ENCODE measurements at regions not wholly inside any gene's neighbourhood (a gene's known extent, or its start where the extent isn't known, plus 50 kb on each side); places are given as distances from the start of the nearest gene placed in this dataset.
"Not testable (repeated sequence)": the region's sequence is repeated elsewhere in the genome, so short reads cannot be mapped to it uniquely, and the experiment has no call there.

DNA sequence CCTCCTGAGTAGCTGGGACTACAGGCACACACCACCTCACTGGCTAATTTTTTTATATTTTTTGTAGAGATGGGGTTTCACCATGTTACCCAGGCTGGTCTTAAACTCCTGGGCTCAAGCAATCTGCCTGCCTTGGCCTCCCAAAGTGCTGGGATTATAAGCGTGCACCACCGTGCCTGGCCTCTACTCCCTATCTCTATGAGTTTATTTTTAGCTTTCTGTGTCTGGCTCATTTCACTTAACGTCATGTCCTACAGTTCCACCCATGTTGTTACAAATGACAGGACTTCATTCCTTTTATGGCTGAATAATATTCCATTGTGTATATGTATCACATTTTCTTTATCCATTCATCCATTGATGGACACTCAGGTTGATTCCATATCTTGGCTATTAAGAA is 164.2 kb upstream of the ZNF648 start:
- not testable (repeated sequence) for H3K4me1 Mint-ChIP-seq (ENCODE audit: low read depth in 2 of 2); H3K4me3 Mint-ChIP-seq; DNase-seq (ENCODE audit: low spot score); ATAC-seq; H3K27ac Mint-ChIP-seq
- H3K9me3 Mint-ChIP-seq, result peaks cover 12% of the 10 kb centered on the region
- peaks cover 13 to 33% of the 10 kb centered on the region in 2 donors for H3K27me3 Mint-ChIP-seq
- H3K36me3 Mint-ChIP-seq, result peaks cover 24% of the 10 kb centered on the region

DNA sequence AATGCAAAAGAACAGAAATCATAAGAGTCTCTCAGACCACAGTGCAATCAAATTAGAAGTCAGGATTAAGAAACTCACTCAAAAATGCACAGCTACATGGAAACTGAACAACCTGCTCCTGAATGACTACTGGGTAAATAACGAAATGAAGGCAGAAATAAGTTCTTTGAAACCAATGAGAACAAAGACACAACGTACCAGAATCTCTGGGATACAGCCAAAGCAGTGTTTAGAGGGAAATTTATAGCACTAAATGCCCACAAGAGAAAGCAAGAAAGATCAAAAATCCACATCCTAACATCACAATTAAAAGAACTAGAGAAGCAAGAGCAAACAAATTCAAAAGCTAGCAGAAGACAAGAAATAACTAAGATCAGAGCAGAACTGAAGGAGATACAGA is 160.5 kb upstream of the ZNF648 start:
- not testable (repeated sequence) for H3K27ac Mint-ChIP-seq; H3K4me1 Mint-ChIP-seq (ENCODE audit: low read depth in 2 of 2); H3K4me3 Mint-ChIP-seq; ATAC-seq; DNase-seq (ENCODE audit: low spot score)
- Mint-ChIP-seq H3K9me3 (peaks cover 18% of the 10 kb centered on the region), H3K36me3 (peaks cover 31% of the 10 kb centered on the region), H3K27me3 (peaks cover 17 to 40% of the 10 kb centered on the region in 2 donors)

- not testable (repeated sequence) for ATAC-seq; H3K4me1 Mint-ChIP-seq (ENCODE audit: low read depth in 2 of 2); DNase-seq (ENCODE audit: low spot score); H3K27ac Mint-ChIP-seq; H3K4me3 Mint-ChIP-seq
- Mint-ChIP-seq H3K36me3 (peaks cover 31% of the 10 kb centered on the region), H3K9me3 (peaks cover 18% of the 10 kb centered on the region), H3K27me3 (peaks cover 17 to 45% of the 10 kb centered on the region in 2 donors)
These were observed 159.9 kb upstream of the ZNF648 start for GRCh38 chr1:182221367-182221766.

DNA sequence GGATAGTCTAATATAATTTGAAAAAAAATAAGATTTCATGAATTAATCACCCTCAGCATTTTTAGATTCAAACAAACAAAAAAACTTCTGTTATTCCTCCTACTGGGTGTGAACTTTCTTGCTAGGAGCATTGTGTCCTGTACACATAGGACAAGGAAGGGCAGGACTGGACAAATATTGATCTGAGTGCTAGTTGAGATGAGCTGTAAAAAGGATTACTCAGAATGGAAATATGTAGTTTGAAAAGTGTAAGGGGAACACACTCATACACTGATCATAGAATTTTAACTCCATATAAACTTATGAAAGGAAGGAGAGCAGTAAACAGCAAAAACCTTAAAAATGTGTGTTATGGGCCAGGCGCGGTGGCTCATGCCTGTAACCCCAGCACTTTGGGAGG is 156.5 kb upstream of the ZNF648 start:
- no peak for DNase-seq (ENCODE audit: low spot score)
- Mint-ChIP-seq H3K4me1 (ENCODE audit: low read depth in 2 of 2) (no peaks in the 10 kb centered on the region), H3K27ac (no peak overlapping the region), H3K9me3 (peaks cover 18% of the 10 kb centered on the region), H3K36me3 (peaks cover 23% of the 10 kb centered on the region), H3K27me3 (peaks cover 18 to 35% of the 10 kb centered on the region in 2 donors), H3K4me3 (no peak overlapping the region)
- ATAC-seq, result no peak

DNA sequence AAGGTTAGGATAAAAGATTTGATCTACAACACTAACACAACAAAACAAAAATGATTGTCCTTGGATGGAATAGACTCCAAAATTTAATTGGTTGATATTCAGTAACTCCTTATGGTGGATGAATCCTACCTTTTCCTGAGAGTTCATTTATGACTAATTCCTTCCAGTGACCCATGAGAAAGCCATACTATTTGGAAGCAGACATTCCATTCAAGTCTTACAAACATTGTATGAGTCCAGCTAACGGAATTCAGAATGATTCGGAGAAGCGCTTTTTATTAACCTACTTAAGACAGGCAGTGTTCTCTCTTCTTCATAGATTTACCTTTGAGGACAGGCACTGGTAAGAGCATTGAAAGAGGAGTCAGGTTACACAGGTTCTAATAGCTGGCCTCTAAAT is 155.6 kb upstream of the ZNF648 start:
- no peak for ATAC-seq
- Mint-ChIP-seq H3K4me1 (ENCODE audit: low read depth in 2 of 2) (no peaks in the 10 kb centered on the region), H3K36me3 (peaks cover 18% of the 10 kb centered on the region), H3K27ac (no peak overlapping the region), H3K4me3 (no peak overlapping the region), H3K9me3 (peaks cover 19% of the 10 kb centered on the region), H3K27me3 (peaks cover 20 to 31% of the 10 kb centered on the region in 2 donors)
- no peak for DNase-seq (ENCODE audit: low spot score)

- Mint-ChIP-seq H3K4me3 (no peak overlapping the region), H3K27ac (no peak overlapping the region), H3K36me3 (peaks cover 7% of the 10 kb centered on the region), H3K27me3 (peaks cover 17 to 21% of the 10 kb centered on the region in 2 donors), H3K4me1 (ENCODE audit: low read depth in 2 of 2) (no peaks in the 10 kb centered on the region), H3K9me3 (peaks cover 9% of the 10 kb centered on the region)
- DNase-seq (ENCODE audit: low spot score) (no peak), ATAC-seq (no peak)
These were observed 154.3 kb upstream of the ZNF648 start for GRCh38 chr1:182215764-182216163.

GRCh38 chr1:182213163-182213562 is 151.7 kb upstream of the ZNF648 start:
- H3K36me3 Mint-ChIP-seq, result no peaks in the 10 kb centered on the region
- peaks cover 3% of the 10 kb centered on the region for H3K9me3 Mint-ChIP-seq
- no peak for DNase-seq (ENCODE audit: low spot score)
- no peak overlapping the region for H3K4me3 Mint-ChIP-seq
- no peak for ATAC-seq
- no peaks in the 10 kb centered on the region for H3K4me1 Mint-ChIP-seq (ENCODE audit: low read depth in 2 of 2)
- peaks cover 11 to 16% of the 10 kb centered on the region in 2 donors for H3K27me3 Mint-ChIP-seq
- H3K27ac Mint-ChIP-seq, result no peak overlapping the region

DNA sequence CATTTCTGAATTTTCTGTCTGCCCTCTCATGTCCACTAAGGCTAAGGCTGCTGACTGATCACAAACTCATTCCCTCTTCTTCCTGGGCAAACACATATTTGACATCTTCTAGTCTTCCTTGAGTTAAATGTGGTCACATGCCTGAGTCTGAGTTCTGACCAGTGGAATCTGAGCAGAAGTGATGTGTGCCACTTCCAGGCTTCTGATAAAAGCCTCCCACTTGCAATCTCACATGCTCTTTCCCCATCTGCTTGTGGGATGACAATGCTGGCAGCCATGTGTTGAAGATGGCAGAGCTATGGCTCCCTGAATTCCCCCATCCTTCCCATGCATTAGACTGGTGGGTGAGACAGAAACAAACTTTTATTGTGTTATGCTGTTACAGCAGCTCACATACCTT is 149.9 kb upstream of the ZNF648 start:
- ATAC-seq (no peak), DNase-seq (ENCODE audit: low spot score) (no peak)
- Mint-ChIP-seq H3K9me3 (peaks cover 3% of the 10 kb centered on the region), H3K36me3 (no peaks in the 10 kb centered on the region), H3K4me1 (ENCODE audit: low read depth in 2 of 2) (peaks cover 5 to 6% of the 10 kb centered on the region in 2 donors), H3K27me3 (peaks cover 0 to 13% of the 10 kb centered on the region in 2 donors), H3K27ac (no peak overlapping the region), H3K4me3 (no peak overlapping the region)

DNA sequence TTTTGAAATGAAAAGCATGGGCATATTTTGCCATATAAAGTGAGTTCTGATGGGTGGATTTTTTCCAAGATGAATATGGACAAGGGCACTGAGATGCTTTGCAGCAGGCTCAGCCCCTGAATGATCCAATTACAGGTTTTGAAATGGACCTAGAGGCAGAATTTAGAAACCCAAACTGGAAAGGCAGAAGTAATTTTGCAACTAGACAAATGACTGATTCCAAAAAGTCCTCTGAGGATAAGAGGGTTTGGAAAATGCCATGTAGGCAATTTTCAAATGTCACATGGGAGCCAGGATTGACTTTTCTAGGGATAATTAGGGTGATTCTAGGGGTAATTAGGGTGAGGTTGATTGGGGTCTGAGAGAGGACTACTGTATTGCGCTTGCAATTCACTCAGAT is 148.9 kb upstream of the ZNF648 start:
- ATAC-seq (no peak), DNase-seq (ENCODE audit: low spot score) (no peak)
- H3K36me3 Mint-ChIP-seq, result no peaks in the 10 kb centered on the region
- H3K27me3 Mint-ChIP-seq, result peaks cover 0 to 13% of the 10 kb centered on the region in 2 donors
- no peak overlapping the region for H3K27ac Mint-ChIP-seq
- peaks cover 3% of the 10 kb centered on the region for H3K9me3 Mint-ChIP-seq
- H3K4me1 Mint-ChIP-seq (ENCODE audit: low read depth in 2 of 2), result peaks cover 14% of the 10 kb centered on the region in 2 donors
- no peak overlapping the region for H3K4me3 Mint-ChIP-seq

DNA sequence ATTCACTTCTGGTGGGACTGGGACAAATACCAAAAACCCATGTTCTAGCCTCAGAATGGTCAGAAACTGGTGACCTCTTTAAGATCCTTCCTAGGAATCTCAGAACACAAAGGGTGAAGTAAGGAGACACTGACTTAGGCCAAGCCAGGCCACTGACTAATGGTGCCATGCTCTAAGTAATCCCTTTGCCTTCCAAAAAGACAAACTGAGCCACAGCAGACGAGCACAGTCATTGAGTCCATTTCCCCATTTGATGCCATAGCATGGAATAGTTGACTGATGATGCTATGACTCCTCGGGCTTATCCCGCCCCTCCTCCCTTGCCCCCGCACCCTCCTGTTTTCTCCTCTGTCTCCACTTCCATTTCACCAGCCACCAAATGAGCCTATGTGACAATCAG is 145.8 kb upstream of the ZNF648 start:
- ATAC-seq, result no peak
- Mint-ChIP-seq H3K36me3 (no peaks in the 10 kb centered on the region), H3K9me3 (no peaks in the 10 kb centered on the region), H3K27ac (no peak overlapping the region), H3K27me3 (peaks cover 0 to 14% of the 10 kb centered on the region in 2 donors), H3K4me3 (no peak overlapping the region), H3K4me1 (ENCODE audit: low read depth in 2 of 2) (peaks cover 14% of the 10 kb centered on the region in 2 donors)
- DNase-seq (ENCODE audit: low spot score), result no peak

GRCh38 chr1:182206626-182207239 is 145.2 kb upstream of the ZNF648 start:
- peaks cover 0 to 14% of the 10 kb centered on the region in 2 donors for H3K27me3 Mint-ChIP-seq
- H3K27ac Mint-ChIP-seq, result no peak overlapping the region
- DNase-seq (ENCODE audit: low spot score) (no peak), ATAC-seq (no peak)
- peaks cover 14% of the 10 kb centered on the region in 2 donors for H3K4me1 Mint-ChIP-seq (ENCODE audit: low read depth in 2 of 2)
- H3K36me3 Mint-ChIP-seq, result no peaks in the 10 kb centered on the region
- H3K9me3 Mint-ChIP-seq, result no peaks in the 10 kb centered on the region
- H3K4me3 Mint-ChIP-seq, result no peak overlapping the region

- Mint-ChIP-seq H3K9me3 (no peaks in the 10 kb centered on the region), H3K36me3 (no peaks in the 10 kb centered on the region), H3K27me3 (peaks cover 0 to 12% of the 10 kb centered on the region in 2 donors), H3K4me1 (ENCODE audit: low read depth in 2 of 2) (peaks cover 14% of the 10 kb centered on the region in 2 donors), H3K4me3 (no peak overlapping the region), H3K27ac (no peak overlapping the region)
- DNase-seq (ENCODE audit: low spot score) (no peak), ATAC-seq (no peak)
These were observed 144.0 kb upstream of the ZNF648 start for GRCh38 chr1:182205351-182206022.

- no peak overlapping the region for H3K27ac Mint-ChIP-seq
- ATAC-seq (no peak), DNase-seq (ENCODE audit: low spot score) (no peak)
- peaks cover 14% of the 10 kb centered on the region in 2 donors for H3K4me1 Mint-ChIP-seq (ENCODE audit: low read depth in 2 of 2)
- no peaks in the 10 kb centered on the region for H3K36me3 Mint-ChIP-seq
- H3K27me3 Mint-ChIP-seq, result peaks cover 0 to 12% of the 10 kb centered on the region in 2 donors
- no peak overlapping the region for H3K4me3 Mint-ChIP-seq
- no peaks in the 10 kb centered on the region for H3K9me3 Mint-ChIP-seq
These were observed 141.8 kb upstream of the ZNF648 start for GRCh38 chr1:182203191-182203875.

- H3K36me3 Mint-ChIP-seq; H3K27ac Mint-ChIP-seq; H3K4me3 Mint-ChIP-seq; ATAC-seq; DNase-seq (ENCODE audit: low spot score); H3K9me3 Mint-ChIP-seq: not testable (repeated sequence)
- Mint-ChIP-seq H3K27me3 (peaks cover 0 to 17% of the 10 kb centered on the region in 2 donors), H3K4me1 (ENCODE audit: low read depth in 2 of 2) (peaks cover 9 to 10% of the 10 kb centered on the region in 2 donors)
These were observed 140.0 kb upstream of the ZNF648 start for GRCh38 chr1:182201490-182201889.

Measured in natural killer cell treated with Interleukin-12 subunit alpha and Interleukin-12 subunit beta and Interleukin-15 and Interleukin-18, amount 100 ng/mL, for 72 hours (primary cell).